Kasumi-1 (cell line): ENCODE measurements at regions not wholly inside any gene's neighbourhood (a gene's known extent, or its start where the extent isn't known, plus 50 kb on each side); places are given as distances from the start of the nearest gene placed in this dataset.
"Not testable (repeated sequence)": the region's sequence is repeated elsewhere in the genome, so short reads cannot be mapped to it uniquely, and the experiment has no call there.

Experiments used
- DNase-seq, 2 experiments: peaks; one replicate each; lab custom pipeline; 2025; lab: John Stamatoyannopoulos, UW

GRCh38 chr14:65153101-65153500, 50.8 kb upstream of the MAX start:
- no peak for DNase-seq

- no peak for DNase-seq
Measured at GRCh38 chr14:65156568-65157366, 54.5 kb upstream of the MAX start.

- DNase-seq: no peak
Measured at GRCh38 chr14:65159281-65160062, 57.2 kb upstream of the MAX start.

GRCh38 chr14:65160091-65160490, 57.8 kb upstream of the MAX start:
- no peak for DNase-seq

- DNase-seq: no peak
Measured at GRCh38 chr14:65162031-65162430, 59.7 kb upstream of the MAX start.

GRCh38 chr14:65164068-65164824, 61.9 kb upstream of the MAX start:
- DNase-seq: peak; percentile 54 to 72

GRCh38 chr14:65164825-65165135, 62.5 kb upstream of the MAX start:
- DNase-seq: no peak

- DNase-seq: no peak
Measured at GRCh38 chr14:65167072-65167645, 64.8 kb upstream of the MAX start.

- no peak for DNase-seq
Measured at GRCh38 chr14:65168840-65169239, 66.5 kb upstream of the MAX start.

GRCh38 chr14:65169351-65169750, 67.0 kb upstream of the MAX start:
- DNase-seq: no peak

- no peak for DNase-seq
Measured at GRCh38 chr14:65170318-65170717, 68.0 kb upstream of the MAX start.

GRCh38 chr14:65170768-65171507, 68.6 kb upstream of the MAX start:
- peak; percentile 48 for DNase-seq

GRCh38 chr14:65173973-65174693, 71.8 kb upstream of the MAX start:
- no peak for DNase-seq

- DNase-seq: no peak
Measured at GRCh38 chr14:65174783-65175182, 72.5 kb upstream of the MAX start.

- no peak for DNase-seq
Measured at GRCh38 chr14:65177551-65177950, 75.2 kb upstream of the MAX start.

GRCh38 chr14:65179231-65179630, 76.9 kb upstream of the MAX start:
- not testable (repeated sequence) for DNase-seq

GRCh38 chr14:65179918-65180724, 77.8 kb upstream of the MAX start:
- no peak for DNase-seq

- no peak for DNase-seq
Measured at GRCh38 chr14:65180725-65181025, 78.4 kb upstream of the MAX start.

- no peak for DNase-seq
Measured at GRCh38 chr14:65184032-65184764, 81.9 kb upstream of the MAX start.

- DNase-seq: no peak
Measured at GRCh38 chr14:65185829-65186228, 83.5 kb upstream of the MAX start.
